ENCODE measurements at regions not wholly inside any gene's neighbourhood (a gene's known extent, or its start where the extent isn't known, plus 50 kb on each side); places are given as distances from the start of the nearest gene placed in this dataset.

- ChIA-PET POLR2A (ENCODE audit: partially characterized antibody) (no interaction called here), CTCF (ENCODE audit: partially characterized antibody) (interaction anchor here (0.6 kb wide), 1 partner anchor 42 kb away, joined by 3 read pairs; no protein-coding TSS in a partner anchor)
- H3K23ac ChIP-seq (ENCODE audit: insufficient read length) = no peak overlapping the region
- no peak overlapping the region for H2BK120ac ChIP-seq (replicated peaks; ENCODE audit: low read depth, low read length)
- no peak overlapping the region for H3K4me2 ChIP-seq (ENCODE audit: insufficient read depth in 1 of 2, low read depth in 2 of 2, low read length in 2 of 2)
- no peak overlapping the region for H3K18ac ChIP-seq (ENCODE audit: extremely low read depth, low read length)
- no peak overlapping the region for H2BK15ac ChIP-seq (ENCODE audit: low read length)
- 98% methylated on average over 12 of the region's 21 CpGs; no CpG with 5 or more reads in 1 of the 2 experiments for WGBS, 2 experiments (ENCODE audit: extremely low coverage in 1 of 2, insufficient coverage in 1 of 2, insufficient read length in 1 of 2, insufficient replicate concordance in 2 of 2, low coverage in 1 of 2, low lambda C conversion rate in 2 of 2, missing lambda C conversion rate in 1 of 2)
- no peak overlapping the region for H4K5ac ChIP-seq (ENCODE audit: insufficient read length, low read depth, low read length)
- H4K8ac ChIP-seq (ENCODE audit: extremely low read depth, insufficient read depth, low read length) = no peak overlapping the region
- H3K79me1 ChIP-seq (ENCODE audit: low read depth, low read length) = no peaks in the 10 kb centered on the region; the same call in 1 of the 2 replicates
- H3K9ac ChIP-seq (replicated peaks in 1 of 4; ENCODE audit: extremely low read depth in 1 of 4, low read depth in 3 of 4, low read length in 3 of 4) = no peak overlapping the region
- no peaks in the 10 kb centered on the region for H3K36me3 ChIP-seq (ENCODE audit: control insufficient read depth in 2 of 4, insufficient read depth in 4 of 4, low read length in 3 of 4)
- H3K4me1 ChIP-seq (replicated peaks in 1 of 4; ENCODE audit: control insufficient read depth in 3 of 4, insufficient read depth in 4 of 4, low read length in 3 of 4) = no peaks in the 10 kb centered on the region
- no peak overlapping the region for H3K14ac ChIP-seq (ENCODE audit: insufficient read length)
- H2BK12ac ChIP-seq (ENCODE audit: low read depth, low read length) = no peak overlapping the region
- H3K56ac ChIP-seq (replicated peaks; ENCODE audit: insufficient read length, low read depth, low read length) = no peak overlapping the region
- H2AFZ ChIP-seq (ENCODE audit: low read length) = no peak overlapping the region
- FAIRE-seq = no peak
- H3K79me2 ChIP-seq (ENCODE audit: control insufficient read depth in 1 of 2, insufficient read depth in 2 of 2, low read length in 2 of 2) = no peaks in the 10 kb centered on the region
- H3K4me3 ChIP-seq (ENCODE audit: extremely low read depth in 1 of 4, insufficient read depth in 2 of 4, low read depth in 3 of 4, low read length in 4 of 4) = no peak overlapping the region
- DNase-seq (ENCODE audit: low read depth in 1 of 2, low spot score in 2 of 2) = no peak
- no peak overlapping the region for H2BK5ac ChIP-seq (ENCODE audit: low read depth, low read length)
- H3K27me3 ChIP-seq (replicated peaks in 1 of 4; ENCODE audit: control insufficient read depth in 3 of 4, extremely low read depth in 1 of 4, insufficient read depth in 3 of 4, low read length in 3 of 4) = no peaks in the 10 kb centered on the region
- H2AK5ac ChIP-seq (ENCODE audit: low read depth, low read length) = no peak overlapping the region
- H4K91ac ChIP-seq (replicated peaks; ENCODE audit: insufficient read length, low read length) = no peak overlapping the region
- TF ChIP-seq HDAC2 (IDR thresholded peaks at IDR 0.05; ENCODE audit: borderline replicate concordance in 1 of 2, low read depth in 2 of 2, low read length in 2 of 2) = no peak
- no peak for TF ChIP-seq CBX8 (IDR thresholded peaks at IDR 0.05; ENCODE audit: borderline replicate concordance, low read depth, low read length)
- TF ChIP-seq ATF3 (IDR thresholded peaks at IDR 0.05; ENCODE audit: insufficient read depth, low read depth, low read length) = no peak
- no peak for TF ChIP-seq CREB1 (IDR thresholded peaks at IDR 0.05)
- no peak for TF ChIP-seq RFX5 (IDR thresholded peaks at IDR 0.05; ENCODE audit: borderline replicate concordance, low read depth, low read length)
- no peak for TF ChIP-seq TCF12 (IDR thresholded peaks at IDR 0.05; ENCODE audit: low read depth, low read length)
- no peak for TF ChIP-seq SRF (IDR thresholded peaks at IDR 0.05; ENCODE audit: low read depth, low read length)
- TF ChIP-seq TBP (IDR thresholded peaks at IDR 0.05; ENCODE audit: low read depth, low read length) = no peak
- TF ChIP-seq CTBP2 (IDR thresholded peaks at IDR 0.05; ENCODE audit: borderline replicate concordance, insufficient read depth, insufficient read length, low read length) = no peak
- TF ChIP-seq TAF7 (optimal IDR thresholded peaks at IDR 0.05; ENCODE audit: borderline replicate concordance, low read depth, low read length) = no peak
- TF ChIP-seq CEBPB (IDR thresholded peaks at IDR 0.05; ENCODE audit: low read depth, low read length) = no peak
- H4K20me1 ChIP-seq (replicated peaks in 1 of 2; ENCODE audit: control insufficient read depth in 1 of 2, insufficient read depth in 2 of 2, low read length in 2 of 2) = no peaks in the 10 kb centered on the region
- H3K23me2 ChIP-seq (ENCODE audit: low read depth, low read length) = no peaks in the 10 kb centered on the region
- H3K4ac ChIP-seq (replicated peaks; ENCODE audit: insufficient read length, low read depth, low read length) = no peak overlapping the region
- H3K9me3 ChIP-seq (ENCODE audit: insufficient read depth in 2 of 2, low read depth in 1 of 2, low read length in 1 of 2) = peaks cover 23 to 30% of the 10 kb centered on the region in 2 experiments
- no peak overlapping the region for H3K27ac ChIP-seq (ENCODE audit: low read depth, low read length)
- H2BK20ac ChIP-seq (ENCODE audit: low read length) = no peak overlapping the region
These were observed 61.2 kb upstream of the AGR3 start for GRCh38 chr7:16942929-16943509.
